Osteoblast (primary cell): ENCODE measurements at regions not wholly inside any gene's neighbourhood (a gene's known extent, or its start where the extent isn't known, plus 50 kb on each side); places are given as distances from the start of the nearest gene placed in this dataset.
A peak's percentile ranks its signal among the peaks of the same experiment; 100 is the strongest.

Source experiments
- DNase-seq: peaks from one replicate; pipeline ENCODE4 v3.0.0; 2011; ENCODE audit warnings: low spot score, mixed read lengths; ENCODE audit not compliant: insufficient read length; ENCODE audit errors: missing footprints
- H2AFZ ChIP-seq: 2 replicates; pipeline ENCODE4 v1.6.0; 2011; ENCODE audit warnings: mild to moderate bottlenecking, low read length
- H3K27ac ChIP-seq: 2 replicates; pipeline ENCODE4 v1.5.1; 2011; ENCODE audit warnings: mild to moderate bottlenecking, low read depth, low read length, moderate library complexity
- H3K27me3 ChIP-seq: 2 replicates; pipeline ENCODE4 v1.6.0; 2012; ENCODE audit warnings: mild to moderate bottlenecking, control low read depth, inconsistent platforms, low read length, moderate library complexity; ENCODE audit not compliant: insufficient read depth
- H3K36me3 ChIP-seq: 2 replicates; pipeline ENCODE4 v1.5.1; 2011; ENCODE audit warnings: mild to moderate bottlenecking, low read length, control low read depth, moderate library complexity; ENCODE audit not compliant: insufficient read depth
- H3K4me1 ChIP-seq: 2 replicates; pipeline ENCODE4 v1.5.1; 2011; ENCODE audit warnings: mild to moderate bottlenecking, low read length, control low read depth, moderate library complexity; ENCODE audit not compliant: insufficient read depth
- H3K4me2 ChIP-seq: 2 replicates; pipeline ENCODE4 v1.6.0; 2011; ENCODE audit warnings: mild to moderate bottlenecking, low read length; ENCODE audit not compliant: insufficient read depth
- H3K4me3 ChIP-seq: fragments of 200-600 bp; sonication (generic); 3 replicates; pipeline ENCODE4 v1.5.1; 2012; ENCODE audit warnings: mild to moderate bottlenecking, low read length, inconsistent platforms; ENCODE audit not compliant: insufficient read depth
- H3K79me2 ChIP-seq: 2 replicates; pipeline ENCODE4 v1.6.0; 2012; ENCODE audit warnings: mild to moderate bottlenecking, low read length, control low read depth, inconsistent platforms; ENCODE audit not compliant: insufficient read depth
- H3K9me3 ChIP-seq: 2 replicates; pipeline ENCODE4 v1.5.1; 2011; ENCODE audit warnings: low read depth, low read length, control low read depth
- H4K20me1 ChIP-seq: 2 replicates; pipeline ENCODE4 v1.6.0; 2012; ENCODE audit warnings: mild to moderate bottlenecking, low read length, control low read depth; ENCODE audit not compliant: insufficient read depth
- TF ChIP-seq, protein P1 (sequence below): IDR thresholded peaks from 2 replicates; pipeline ENCODE4 v1.5.1; 2011; ENCODE audit warnings: mild to moderate bottlenecking, low read depth, low read length, moderate library complexity; ENCODE audit errors: extremely low read depth

DNA sequence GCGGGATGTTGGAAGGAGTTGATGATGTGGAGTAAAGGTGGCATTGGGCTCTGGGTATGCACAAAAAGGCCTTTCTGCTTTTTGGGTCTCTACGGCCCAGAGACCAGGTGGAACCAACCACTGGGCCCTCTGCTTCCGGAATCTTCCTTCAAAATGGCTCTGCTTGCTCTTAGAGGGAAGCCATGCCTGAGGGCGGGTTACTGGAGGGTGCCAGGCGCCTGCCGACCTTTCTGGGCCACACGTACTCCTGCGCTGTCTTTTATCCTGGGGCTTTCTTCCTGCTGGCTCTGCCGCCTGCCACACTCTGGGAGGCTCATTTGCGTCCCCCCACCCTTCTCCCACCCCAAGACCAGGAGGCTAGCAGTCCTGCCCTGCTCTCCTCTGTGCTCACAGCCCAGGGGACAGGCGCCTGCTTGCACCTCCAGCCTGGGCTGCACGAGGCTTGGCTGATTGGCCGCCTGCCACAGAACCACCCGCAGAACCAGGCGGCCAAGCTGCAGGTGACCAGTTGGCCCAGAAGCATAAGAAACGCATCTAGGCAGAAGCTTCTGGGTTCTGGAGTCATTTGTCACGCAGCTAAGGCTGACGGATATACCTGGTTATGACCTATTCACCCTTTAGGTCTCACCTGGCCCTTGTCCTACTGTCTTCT lies 536.9 kb downstream of the TBC1D22A start:
- H3K36me3 ChIP-seq = no peaks in the 10 kb centered on the region
- H3K9me3 ChIP-seq = no peaks in the 10 kb centered on the region
- no peak overlapping the region for H2AFZ ChIP-seq
- H3K4me3 ChIP-seq = no peak overlapping the region
- peak; percentile 72 for DNase-seq
- TF ChIP-seq, protein P1, sequence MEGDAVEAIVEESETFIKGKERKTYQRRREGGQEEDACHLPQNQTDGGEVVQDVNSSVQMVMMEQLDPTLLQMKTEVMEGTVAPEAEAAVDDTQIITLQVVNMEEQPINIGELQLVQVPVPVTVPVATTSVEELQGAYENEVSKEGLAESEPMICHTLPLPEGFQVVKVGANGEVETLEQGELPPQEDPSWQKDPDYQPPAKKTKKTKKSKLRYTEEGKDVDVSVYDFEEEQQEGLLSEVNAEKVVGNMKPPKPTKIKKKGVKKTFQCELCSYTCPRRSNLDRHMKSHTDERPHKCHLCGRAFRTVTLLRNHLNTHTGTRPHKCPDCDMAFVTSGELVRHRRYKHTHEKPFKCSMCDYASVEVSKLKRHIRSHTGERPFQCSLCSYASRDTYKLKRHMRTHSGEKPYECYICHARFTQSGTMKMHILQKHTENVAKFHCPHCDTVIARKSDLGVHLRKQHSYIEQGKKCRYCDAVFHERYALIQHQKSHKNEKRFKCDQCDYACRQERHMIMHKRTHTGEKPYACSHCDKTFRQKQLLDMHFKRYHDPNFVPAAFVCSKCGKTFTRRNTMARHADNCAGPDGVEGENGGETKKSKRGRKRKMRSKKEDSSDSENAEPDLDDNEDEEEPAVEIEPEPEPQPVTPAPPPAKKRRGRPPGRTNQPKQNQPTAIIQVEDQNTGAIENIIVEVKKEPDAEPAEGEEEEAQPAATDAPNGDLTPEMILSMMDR = no peak
- no peak overlapping the region for H3K4me2 ChIP-seq
- no peaks in the 10 kb centered on the region for H3K79me2 ChIP-seq
- H3K27me3 ChIP-seq = no peaks in the 10 kb centered on the region
- H3K27ac ChIP-seq = no peak overlapping the region
- no peaks in the 10 kb centered on the region for H4K20me1 ChIP-seq
- no peaks in the 10 kb centered on the region for H3K4me1 ChIP-seq

DNA sequence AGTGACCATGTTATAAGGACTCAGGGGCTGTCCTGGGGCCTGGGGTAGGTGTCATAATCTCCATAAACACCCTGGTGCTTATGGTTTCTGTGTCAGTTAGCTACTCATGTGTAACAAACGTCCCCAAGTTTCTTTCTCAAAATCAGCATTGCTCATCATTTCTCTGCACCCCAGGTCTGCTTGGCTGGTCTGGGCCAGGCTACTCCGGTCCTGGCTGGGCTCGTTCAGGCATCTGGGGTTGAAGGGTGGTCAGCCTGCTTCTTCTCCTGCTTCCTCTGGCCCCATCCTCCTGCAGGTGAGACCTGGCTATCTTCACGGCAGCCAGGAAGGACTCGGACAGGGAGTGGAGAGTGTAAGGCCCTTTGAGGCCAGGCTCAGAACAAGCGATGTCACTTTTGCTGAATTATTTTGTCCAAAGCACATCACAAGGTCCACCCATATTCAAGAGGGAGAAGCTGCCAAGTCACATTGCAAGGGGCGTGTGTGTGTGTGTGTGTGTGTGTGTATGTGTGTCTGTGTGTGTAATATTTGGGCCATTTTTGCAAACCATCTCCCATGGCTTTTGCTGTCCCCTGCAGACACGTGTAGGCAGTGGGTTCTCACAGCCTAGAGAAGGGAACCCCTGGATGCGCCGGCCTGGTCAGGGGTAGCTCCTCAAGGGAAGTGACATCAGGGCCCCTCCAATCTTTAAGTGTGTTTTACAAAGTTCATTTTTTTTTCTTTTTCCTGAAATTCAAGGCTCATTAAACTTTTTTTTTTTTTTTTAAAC lies 535.8 kb downstream of the TBC1D22A start:
- no peaks in the 10 kb centered on the region for H3K9me3 ChIP-seq
- H3K36me3 ChIP-seq = no peaks in the 10 kb centered on the region
- H4K20me1 ChIP-seq = no peaks in the 10 kb centered on the region
- no peak overlapping the region for H3K4me3 ChIP-seq
- no peak overlapping the region for H3K4me2 ChIP-seq
- no peak overlapping the region for H2AFZ ChIP-seq
- TF ChIP-seq, protein P1 = no peak
- H3K27me3 ChIP-seq = no peaks in the 10 kb centered on the region
- peak; percentile 27 for DNase-seq
- H3K79me2 ChIP-seq = no peaks in the 10 kb centered on the region
- no peaks in the 10 kb centered on the region for H3K4me1 ChIP-seq
- H3K27ac ChIP-seq = no peak overlapping the region

DNA sequence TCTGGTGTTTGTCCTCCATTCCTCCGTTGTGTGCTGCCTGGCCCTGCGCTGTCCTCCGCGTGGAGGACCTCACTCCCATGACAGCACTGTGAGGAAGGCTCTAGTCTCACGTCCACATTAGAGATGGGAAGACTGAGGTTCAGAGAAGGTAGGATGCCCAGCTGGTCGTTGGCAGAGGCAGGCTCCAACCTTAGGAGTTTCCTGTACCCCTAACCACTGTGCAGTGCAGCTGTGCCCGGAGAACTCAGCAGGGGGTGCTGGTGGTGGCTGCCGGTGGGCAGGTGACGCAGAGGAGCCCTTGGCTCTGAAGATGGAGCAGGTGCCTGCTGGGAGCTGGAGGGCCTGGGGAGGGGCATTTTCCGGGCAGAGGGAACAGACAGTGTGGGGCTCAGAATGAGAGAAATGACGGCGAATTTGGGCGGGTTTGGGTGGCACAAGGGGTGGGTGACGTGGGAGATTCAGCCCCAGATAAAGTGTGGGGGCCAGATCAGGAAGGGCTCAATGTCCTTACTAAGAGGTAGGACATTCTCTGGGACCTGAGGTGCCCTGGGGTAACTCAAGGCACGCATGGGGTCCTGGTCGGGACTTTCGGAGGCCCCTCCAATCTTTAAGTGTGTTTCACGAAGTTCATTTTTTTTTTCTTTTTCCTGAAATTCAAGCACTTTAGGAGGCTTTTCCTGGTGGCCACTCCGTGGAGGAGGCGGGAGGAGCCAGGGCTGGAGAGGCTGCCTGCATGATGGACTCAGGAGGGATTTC lies 535.0 kb downstream of the TBC1D22A start:
- no peak overlapping the region for H2AFZ ChIP-seq
- H3K27me3 ChIP-seq = no peaks in the 10 kb centered on the region
- H4K20me1 ChIP-seq = no peaks in the 10 kb centered on the region
- TF ChIP-seq, protein P1 = no peak
- no peak overlapping the region for H3K4me2 ChIP-seq
- no peak overlapping the region for H3K4me3 ChIP-seq
- DNase-seq = peak; percentile 72
- no peaks in the 10 kb centered on the region for H3K36me3 ChIP-seq
- H3K4me1 ChIP-seq = no peaks in the 10 kb centered on the region
- no peak overlapping the region for H3K27ac ChIP-seq
- no peaks in the 10 kb centered on the region for H3K9me3 ChIP-seq
- no peaks in the 10 kb centered on the region for H3K79me2 ChIP-seq
